Loucy (cell line): ENCODE measurements at regions not wholly inside any gene's neighbourhood (a gene's known extent, or its start where the extent isn't known, plus 50 kb on each side); places are given as distances from the start of the nearest gene placed in this dataset.

Experiments used
- H2AFZ ChIP-seq: fragments of 200-600 bp; sonication (generic); 2 replicates; pipeline ENCODE4 v1.6.0; 2016; ENCODE audit warnings: antibody characterized with exemption, mild to moderate bottlenecking, low read length, moderate library complexity
- H3F3A ChIP-seq: fragments of 200-600 bp; 2 replicates; pipeline ENCODE4 v1.6.0; 2016; ENCODE audit warnings: antibody characterized with exemption, low read depth, mild to moderate bottlenecking
- H3K27me3 ChIP-seq: fragments of 200-600 bp; sonication (generic); 2 replicates; pipeline ENCODE4 v1.6.1; 2014; ENCODE audit warnings: low read length, mild to moderate bottlenecking; ENCODE audit not compliant: insufficient read depth, poor library complexity, severe bottlenecking
- H3K36me3 ChIP-seq: fragments of 200-600 bp; sonication (generic); 2 replicates; pipeline ENCODE4 v1.6.1; 2016; ENCODE audit warnings: low read length; ENCODE audit not compliant: insufficient read depth
- H3K4me1 ChIP-seq: fragments of 200-600 bp; sonication (generic); 2 replicates; pipeline ENCODE4 v1.5.1; 2014; ENCODE audit warnings: low read length, mild to moderate bottlenecking; ENCODE audit not compliant: insufficient read depth, poor library complexity, severe bottlenecking
- H3K4me2 ChIP-seq: fragments of 200-600 bp; sonication (generic); 2 replicates; pipeline ENCODE4 v1.6.0; 2014; ENCODE audit warnings: antibody characterized with exemption, low read length, low read depth, mild to moderate bottlenecking; ENCODE audit not compliant: poor library complexity, severe bottlenecking
- H3K4me3 ChIP-seq: fragments of 200-600 bp; sonication (generic); 2 replicates; pipeline ENCODE4 v1.5.1; 2014; ENCODE audit warnings: low read length, mild to moderate bottlenecking, mixed read lengths; ENCODE audit not compliant: poor library complexity, severe bottlenecking
- H3K79me2 ChIP-seq: fragments of 200-600 bp; sonication (generic); 2 replicates; pipeline ENCODE4 v1.6.1; 2014; ENCODE audit warnings: low read length; ENCODE audit not compliant: insufficient read depth
- H3K9ac ChIP-seq: fragments of 200-600 bp; sonication (generic); 2 replicates; pipeline ENCODE4 v1.6.0; 2014; ENCODE audit warnings: mild to moderate bottlenecking, low read depth, low read length, moderate library complexity; ENCODE audit not compliant: poor library complexity, severe bottlenecking
- H3K9me2 ChIP-seq: fragments of 200-600 bp; sonication (generic); replicated peaks from 2 replicates; pipeline ENCODE4 v1.6.1; 2016; ENCODE audit warnings: low read depth, low read length, mixed read lengths
- H3K9me3 ChIP-seq: fragments of 200-600 bp; sonication (generic); 2 replicates; pipeline ENCODE4 v1.6.1; 2014; ENCODE audit warnings: mild to moderate bottlenecking, antibody characterized with exemption, low read length, low read depth; ENCODE audit not compliant: insufficient read depth
- H4K20me1 ChIP-seq: fragments of 200-600 bp; sonication (generic); 2 replicates; pipeline ENCODE4 v1.6.0; 2014; ENCODE audit warnings: antibody characterized with exemption, low read length, mild to moderate bottlenecking; ENCODE audit not compliant: insufficient read depth, poor library complexity, severe bottlenecking
- EZH2phosphoT487 ChIP-seq: fragments of 200-600 bp; IDR thresholded peaks from 2 replicates; pipeline ENCODE4 v1.6.1; 2018; ENCODE audit warnings: antibody characterized with exemption, mild to moderate bottlenecking, moderate library complexity, borderline replicate concordance
- TF ChIP-seq, protein P1 (sequence below): fragments of 200-600 bp; sonication (generic); conservative IDR thresholded peaks from 2 replicates; pipeline ENCODE4 v1.5.1; 2014; ENCODE audit warnings: mild to moderate bottlenecking, antibody characterized with exemption, low read length

DNA sequence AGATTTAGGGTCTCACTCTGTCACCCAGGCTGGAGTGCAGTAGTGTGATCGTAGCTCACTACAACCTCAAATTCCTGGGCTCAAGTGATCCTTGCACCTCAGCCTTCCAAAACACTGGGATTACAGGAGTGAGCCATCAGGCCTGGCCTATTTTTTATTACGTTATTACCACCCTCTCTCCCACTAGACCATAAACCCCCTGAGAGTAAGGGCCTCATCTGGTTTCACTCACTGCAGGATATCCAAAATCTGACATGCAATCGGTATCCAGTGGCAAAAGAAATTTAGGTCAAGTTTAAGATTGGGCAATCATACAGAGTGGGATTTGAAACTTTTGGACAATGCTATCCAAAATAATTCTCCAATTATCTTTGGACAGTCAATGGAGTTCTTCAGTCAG lies 117.0 kb upstream of the NEBL start:
- H2AFZ ChIP-seq, result no peak overlapping the region
- no peaks in the 10 kb centered on the region for H4K20me1 ChIP-seq
- no peak overlapping the region for H3K4me3 ChIP-seq
- H3K9ac ChIP-seq, result no peak overlapping the region
- TF ChIP-seq, protein P1, sequence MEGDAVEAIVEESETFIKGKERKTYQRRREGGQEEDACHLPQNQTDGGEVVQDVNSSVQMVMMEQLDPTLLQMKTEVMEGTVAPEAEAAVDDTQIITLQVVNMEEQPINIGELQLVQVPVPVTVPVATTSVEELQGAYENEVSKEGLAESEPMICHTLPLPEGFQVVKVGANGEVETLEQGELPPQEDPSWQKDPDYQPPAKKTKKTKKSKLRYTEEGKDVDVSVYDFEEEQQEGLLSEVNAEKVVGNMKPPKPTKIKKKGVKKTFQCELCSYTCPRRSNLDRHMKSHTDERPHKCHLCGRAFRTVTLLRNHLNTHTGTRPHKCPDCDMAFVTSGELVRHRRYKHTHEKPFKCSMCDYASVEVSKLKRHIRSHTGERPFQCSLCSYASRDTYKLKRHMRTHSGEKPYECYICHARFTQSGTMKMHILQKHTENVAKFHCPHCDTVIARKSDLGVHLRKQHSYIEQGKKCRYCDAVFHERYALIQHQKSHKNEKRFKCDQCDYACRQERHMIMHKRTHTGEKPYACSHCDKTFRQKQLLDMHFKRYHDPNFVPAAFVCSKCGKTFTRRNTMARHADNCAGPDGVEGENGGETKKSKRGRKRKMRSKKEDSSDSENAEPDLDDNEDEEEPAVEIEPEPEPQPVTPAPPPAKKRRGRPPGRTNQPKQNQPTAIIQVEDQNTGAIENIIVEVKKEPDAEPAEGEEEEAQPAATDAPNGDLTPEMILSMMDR, result no peak
- no peak for TF ChIP-seq EZH2phosphoT487
- no peaks in the 10 kb centered on the region for H3K36me3 ChIP-seq
- H3K9me3 ChIP-seq, result no peaks in the 10 kb centered on the region
- H3K4me1 ChIP-seq, result no peaks in the 10 kb centered on the region
- H3K27me3 ChIP-seq, result no peaks in the 10 kb centered on the region
- no peaks in the 10 kb centered on the region for H3F3A ChIP-seq
- no peaks in the 10 kb centered on the region for H3K79me2 ChIP-seq
- H3K4me2 ChIP-seq, result no peak overlapping the region
- H3K9me2 ChIP-seq, result no peaks in the 10 kb centered on the region

DNA sequence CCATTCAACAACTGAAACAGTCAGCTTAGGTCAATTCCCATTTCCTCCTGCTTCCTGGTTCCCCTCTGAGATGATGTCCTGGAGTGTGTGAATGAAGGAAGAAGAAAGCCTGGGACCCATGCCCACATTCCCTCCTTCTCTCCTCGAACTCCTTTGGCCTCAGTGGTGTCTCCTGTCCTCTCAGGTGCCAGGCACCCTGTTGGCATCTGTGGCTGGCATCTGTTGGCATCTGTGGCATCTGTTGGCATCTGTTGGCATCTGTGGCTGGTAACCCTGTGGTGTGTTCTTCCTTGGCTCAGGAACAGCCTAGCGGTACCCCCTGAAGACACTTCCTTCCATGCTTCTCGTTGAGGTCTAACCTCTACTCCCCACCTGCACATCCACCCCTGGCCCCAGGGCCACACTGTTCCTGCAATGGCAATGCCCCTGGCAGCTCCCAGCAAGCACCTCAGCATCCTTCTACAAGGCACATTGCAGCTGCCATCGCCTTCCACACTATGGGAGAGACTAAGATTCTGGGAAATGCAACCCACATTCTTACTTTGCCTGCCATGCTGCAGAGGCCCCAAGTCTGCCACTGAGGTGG lies 114.4 kb upstream of the NEBL start:
- no peaks in the 10 kb centered on the region for H3F3A ChIP-seq
- no peaks in the 10 kb centered on the region for H3K27me3 ChIP-seq
- no peaks in the 10 kb centered on the region for H3K4me1 ChIP-seq
- H3K9ac ChIP-seq, result no peak overlapping the region
- no peaks in the 10 kb centered on the region; the same call in 1 of the 2 replicates for H3K9me2 ChIP-seq
- no peak overlapping the region for H3K4me3 ChIP-seq
- TF ChIP-seq, protein P1, result no peak
- no peak for TF ChIP-seq EZH2phosphoT487
- no peak overlapping the region for H3K4me2 ChIP-seq
- H4K20me1 ChIP-seq, result no peaks in the 10 kb centered on the region
- no peak overlapping the region for H2AFZ ChIP-seq
- no peaks in the 10 kb centered on the region for H3K9me3 ChIP-seq
- no peaks in the 10 kb centered on the region for H3K79me2 ChIP-seq
- no peaks in the 10 kb centered on the region for H3K36me3 ChIP-seq

DNA sequence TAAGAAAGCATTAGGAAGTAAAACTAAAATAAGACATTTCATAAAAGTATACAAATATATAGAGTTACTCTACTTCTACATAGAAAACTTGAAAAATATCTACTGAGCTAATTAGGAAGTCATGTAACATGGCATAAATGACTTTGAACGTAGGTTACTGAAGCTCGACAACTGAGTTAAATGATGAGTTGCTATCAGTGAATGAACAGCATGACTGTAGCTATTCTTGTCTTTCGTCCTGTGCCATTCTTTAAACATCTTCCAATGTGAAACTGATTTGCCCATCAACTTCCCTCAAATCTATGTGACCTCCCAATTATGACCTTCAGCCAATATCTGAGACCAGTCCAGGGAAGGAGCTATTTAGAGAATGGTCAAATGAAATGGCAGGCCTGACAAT lies 113.5 kb upstream of the NEBL start:
- no peaks in the 10 kb centered on the region for H3K79me2 ChIP-seq
- no peaks in the 10 kb centered on the region for H3K27me3 ChIP-seq
- no peak overlapping the region for H3K4me3 ChIP-seq
- H3K9ac ChIP-seq, result no peak overlapping the region
- no peak overlapping the region for H2AFZ ChIP-seq
- no peaks in the 10 kb centered on the region for H3K9me3 ChIP-seq
- H3K9me2 ChIP-seq, result no peaks in the 10 kb centered on the region; the same call in 1 of the 2 replicates
- no peak for TF ChIP-seq EZH2phosphoT487
- TF ChIP-seq, protein P1, result no peak
- no peak overlapping the region for H3K4me2 ChIP-seq
- H4K20me1 ChIP-seq, result no peaks in the 10 kb centered on the region
- no peaks in the 10 kb centered on the region for H3F3A ChIP-seq
- H3K36me3 ChIP-seq, result no peaks in the 10 kb centered on the region
- no peaks in the 10 kb centered on the region for H3K4me1 ChIP-seq
